ENCODE measurements at regions not wholly inside any gene's neighbourhood (a gene's known extent, or its start where the extent isn't known, plus 50 kb on each side); places are given as distances from the start of the nearest gene placed in this dataset.

DNA sequence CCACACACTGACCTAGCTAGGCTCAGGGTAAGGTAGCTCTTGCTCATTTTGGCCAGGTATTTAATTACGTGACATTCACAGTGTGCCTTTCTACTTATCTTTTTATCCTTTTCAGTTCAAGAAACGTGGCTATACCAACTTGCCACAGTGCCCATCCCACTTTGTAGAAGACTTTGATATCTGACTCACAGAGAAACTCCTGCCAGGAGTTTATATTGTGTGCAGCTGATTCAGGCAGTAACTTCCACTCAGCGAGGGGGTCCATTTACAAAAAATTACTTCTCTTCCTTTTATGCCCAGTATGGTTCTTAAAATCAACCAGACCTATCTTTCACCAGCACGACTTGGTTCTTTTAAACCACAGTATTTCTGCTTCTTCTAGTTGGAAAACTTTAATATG, 75.6 kb downstream of the PRL start:
- no peak for ATAC-seq (replicated peaks; ENCODE audit: extremely low read depth, poor library complexity, severe bottlenecking)
- H3K27ac Mint-ChIP-seq (ENCODE audit: low read depth), result no peak overlapping the region
- H3K36me3 Mint-ChIP-seq (ENCODE audit: insufficient read depth), result no peaks in the 10 kb centered on the region
- no peaks in the 10 kb centered on the region for H3K27me3 Mint-ChIP-seq
- no peak for DNase-seq (ENCODE audit: low spot score in 2 of 2)
- peaks cover 11% of the 10 kb centered on the region for H3K9me3 Mint-ChIP-seq
- no peaks in the 10 kb centered on the region for H3K4me1 Mint-ChIP-seq
- no peak overlapping the region for H3K4me3 Mint-ChIP-seq

GRCh38 chr6:22221630-22222029, 75.2 kb downstream of the PRL start:
- Mint-ChIP-seq H3K27ac (ENCODE audit: low read depth) (no peak overlapping the region), H3K36me3 (ENCODE audit: insufficient read depth) (no peaks in the 10 kb centered on the region), H3K4me3 (no peak overlapping the region), H3K9me3 (peaks cover 14% of the 10 kb centered on the region), H3K27me3 (no peaks in the 10 kb centered on the region), H3K4me1 (no peaks in the 10 kb centered on the region)
- no peak for DNase-seq (ENCODE audit: low spot score in 2 of 2)
- no peak for ATAC-seq (replicated peaks; ENCODE audit: extremely low read depth, poor library complexity, severe bottlenecking)

GRCh38 chr6:22222469-22222868, 74.4 kb downstream of the PRL start:
- Mint-ChIP-seq H3K27me3 (no peaks in the 10 kb centered on the region), H3K4me3 (no peak overlapping the region), H3K36me3 (ENCODE audit: insufficient read depth) (no peaks in the 10 kb centered on the region), H3K27ac (ENCODE audit: low read depth) (no peak overlapping the region), H3K4me1 (no peaks in the 10 kb centered on the region), H3K9me3 (peaks cover 17% of the 10 kb centered on the region)
- DNase-seq (ENCODE audit: low spot score in 2 of 2) (no peak), ATAC-seq (replicated peaks; ENCODE audit: extremely low read depth, poor library complexity, severe bottlenecking) (no peak)

GRCh38 chr6:22227824-22228610, 68.8 kb downstream of the PRL start:
- H3K27me3 Mint-ChIP-seq, result no peaks in the 10 kb centered on the region
- H3K27ac Mint-ChIP-seq (ENCODE audit: low read depth), result no peak overlapping the region
- DNase-seq (ENCODE audit: low spot score in 2 of 2), result no peak
- H3K4me1 Mint-ChIP-seq, result no peaks in the 10 kb centered on the region
- peaks cover 2% of the 10 kb centered on the region for H3K36me3 Mint-ChIP-seq (ENCODE audit: insufficient read depth)
- ATAC-seq (replicated peaks; ENCODE audit: extremely low read depth, poor library complexity, severe bottlenecking), result no peak
- H3K4me3 Mint-ChIP-seq, result no peak overlapping the region
- H3K9me3 Mint-ChIP-seq, result peaks cover 9% of the 10 kb centered on the region

- no peak overlapping the region for H3K27ac Mint-ChIP-seq (ENCODE audit: low read depth)
- H3K4me1 Mint-ChIP-seq, result no peaks in the 10 kb centered on the region
- ATAC-seq (replicated peaks; ENCODE audit: extremely low read depth, poor library complexity, severe bottlenecking) (no peak), DNase-seq (ENCODE audit: low spot score in 2 of 2) (no peak)
- no peaks in the 10 kb centered on the region for H3K27me3 Mint-ChIP-seq
- H3K36me3 Mint-ChIP-seq (ENCODE audit: insufficient read depth), result peaks cover 2% of the 10 kb centered on the region
- no peak overlapping the region for H3K4me3 Mint-ChIP-seq
- peaks cover 11% of the 10 kb centered on the region for H3K9me3 Mint-ChIP-seq
Measured at GRCh38 chr6:22231050-22231449, 65.8 kb downstream of the PRL start.

DNA sequence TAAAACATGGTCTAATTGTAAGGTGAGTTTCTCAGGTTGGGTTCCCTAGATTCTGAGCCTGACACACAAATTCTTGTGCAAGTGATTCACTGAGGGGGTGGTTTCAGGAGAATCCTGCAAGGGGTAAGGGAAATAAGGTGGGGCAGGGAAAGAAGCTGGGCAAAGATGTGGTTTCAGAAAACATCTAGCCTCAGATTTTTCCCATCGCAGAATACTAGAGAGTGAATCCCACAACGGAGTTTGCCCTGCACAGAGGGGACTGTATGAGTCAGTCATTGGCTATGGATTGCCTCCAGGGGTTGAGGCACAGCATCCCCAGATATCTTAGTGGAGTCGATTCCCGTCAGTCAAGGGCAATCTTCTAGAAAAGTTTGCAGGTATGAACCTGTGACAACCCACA, 65.2 kb downstream of the PRL start:
- no peak overlapping the region for H3K27ac Mint-ChIP-seq (ENCODE audit: low read depth)
- ATAC-seq (replicated peaks; ENCODE audit: extremely low read depth, poor library complexity, severe bottlenecking) (no peak), DNase-seq (ENCODE audit: low spot score in 2 of 2) (no peak)
- peaks cover 2% of the 10 kb centered on the region for H3K36me3 Mint-ChIP-seq (ENCODE audit: insufficient read depth)
- H3K4me3 Mint-ChIP-seq, result no peak overlapping the region
- peaks cover 12% of the 10 kb centered on the region for H3K9me3 Mint-ChIP-seq
- H3K4me1 Mint-ChIP-seq, result no peaks in the 10 kb centered on the region
- H3K27me3 Mint-ChIP-seq, result no peaks in the 10 kb centered on the region

- Mint-ChIP-seq H3K27ac (ENCODE audit: low read depth) (no peak overlapping the region), H3K36me3 (ENCODE audit: insufficient read depth) (no peaks in the 10 kb centered on the region), H3K4me1 (no peaks in the 10 kb centered on the region), H3K27me3 (no peaks in the 10 kb centered on the region), H3K4me3 (no peak overlapping the region), H3K9me3 (peaks cover 19% of the 10 kb centered on the region)
- DNase-seq (ENCODE audit: low spot score in 2 of 2), result no peak
- ATAC-seq (replicated peaks; ENCODE audit: extremely low read depth, poor library complexity, severe bottlenecking), result no peak
Measured at GRCh38 chr6:22236626-22237414, 60.0 kb downstream of the PRL start.
